Endothelial cell of umbilical vein (primary cell): ENCODE measurements at regions not wholly inside any gene's neighbourhood (a gene's known extent, or its start where the extent isn't known, plus 50 kb on each side); places are given as distances from the start of the nearest gene placed in this dataset.

ENCODE experiments used
- BruUV-seq: library from RNA; stranded (reverse); fragments of 400-500 nt; replicated peaks from 2 replicates; lab custom pipeline; 2021; lab: Mats Ljungman, UMichigan
- CTCF ChIA-PET: fragments of 300-600, 350-600 bp; sonication (Branson Sonifier 250); formaldehyde crosslinking; loops from one replicate; lab custom pipeline; 2021; ENCODE audit warnings: antibody characterized with exemption, inconsistent platforms; lab: Charles Lee
- POLR2A ChIA-PET: fragments of 300-600, 350-600 bp; sonication (Branson Sonifier 250); formaldehyde crosslinking; loops from one replicate; lab custom pipeline; 2021; ENCODE audit warnings: antibody characterized with exemption, inconsistent platforms; lab: Charles Lee
- DNase-seq: peaks from one replicate; pipeline ENCODE4 v3.0.0-alpha.2; 2011; ENCODE audit warnings: low read depth, low spot score
- FAIRE-seq: peaks from 2 replicates; lab custom pipeline; 2011; peaks lifted over from hg19 to GRCh38; lab: Jason Lieb, UNC
- H2AFZ ChIP-seq: 2 replicates; pipeline ENCODE4 v1.6.0; 2012; ENCODE audit warnings: low read depth, low read length, control low read depth, inconsistent platforms
- H3K27ac ChIP-seq: 2 replicates; pipeline ENCODE4 v1.5.1; 2011; ENCODE audit warnings: low read depth, mild to moderate bottlenecking, control low read depth, low read length, moderate library complexity; ENCODE audit not compliant: insufficient read depth
- H3K27me3 ChIP-seq, 2 experiments: 2 replicates each; pipeline versions ENCODE4 v1.6.0 to v1.6.1; 2011; ENCODE audit warnings: low read length in 2 of 2, mixed read lengths in 1 of 2; ENCODE audit not compliant: control insufficient read depth in 2 of 2, insufficient read depth in 2 of 2
- H3K36me3 ChIP-seq, 2 experiments: 2 replicates in 1 of 2; 3 replicates in 1 of 2; pipeline ENCODE4 v1.5.1; 2011; ENCODE audit warnings: low read length in 2 of 2, mild to moderate bottlenecking in 1 of 2, moderate library complexity in 1 of 2; ENCODE audit not compliant: control insufficient read depth in 2 of 2, insufficient read depth in 2 of 2; ENCODE audit errors: extremely low read depth in 1 of 2
- H3K4me1 ChIP-seq: 3 replicates; pipeline ENCODE4 v1.5.1; 2011; ENCODE audit warnings: mild to moderate bottlenecking, low read length; ENCODE audit not compliant: control insufficient read depth, insufficient read depth; ENCODE audit errors: extremely low read depth
- H3K4me2 ChIP-seq: 2 replicates; pipeline ENCODE4 v1.6.1; 2011; ENCODE audit warnings: low read length, control low read depth, mixed read lengths; ENCODE audit not compliant: insufficient read depth
- H3K4me3 ChIP-seq, 3 experiments: fragments of 200-600 bp in 1 of 3; sonication (generic), shearing (Covaris generic) in 1 of 3; replicated peaks in 1 of 3; 2 replicates each; pipeline ENCODE4 v1.5.1; 2011 to 2016; ENCODE audit warnings: control low read depth in 3 of 3, low read length in 3 of 3, mild to moderate bottlenecking in 2 of 3, inconsistent platforms in 1 of 3, low read depth in 1 of 3, moderate library complexity in 1 of 3; ENCODE audit not compliant: insufficient read depth in 1 of 3
- H3K79me2 ChIP-seq: 2 replicates; pipeline ENCODE4 v1.6.0; 2012; ENCODE audit warnings: low read length, inconsistent platforms; ENCODE audit not compliant: control insufficient read depth, insufficient read depth
- H3K9ac ChIP-seq: replicated peaks from 2 replicates; pipeline ENCODE3; 2011; ENCODE audit warnings: low read length, control low read depth; ENCODE audit not compliant: insufficient read depth; ENCODE audit errors: extremely low read depth
- H3K9me1 ChIP-seq: replicated peaks from 3 replicates; pipeline ENCODE4 v1.6.0; 2011; ENCODE audit warnings: mild to moderate bottlenecking, low read length; ENCODE audit not compliant: control insufficient read depth, insufficient read depth; ENCODE audit errors: extremely low read depth
- H3K9me3 ChIP-seq: replicated peaks from 2 replicates; pipeline ENCODE4 v1.5.1; 2012; ENCODE audit warnings: low read length, inconsistent platforms; ENCODE audit not compliant: control insufficient read depth, insufficient read depth
- H4K20me1 ChIP-seq: replicated peaks from 2 replicates; pipeline ENCODE3; 2011; ENCODE audit warnings: mild to moderate bottlenecking, low read length; ENCODE audit not compliant: control insufficient read depth, insufficient read depth; ENCODE audit errors: extremely low read depth
- CTCF ChIP-seq, 2 donors: IDR thresholded peaks; 1 replicate in 1 of 2; 2 replicates in 1 of 2; pipeline ENCODE4 v1.5.1; 2011; ENCODE audit warnings: low read length in 2 of 2, mild to moderate bottlenecking in 2 of 2, moderate library complexity in 2 of 2, control low read depth in 1 of 2, inconsistent platforms in 1 of 2, low read depth in 1 of 2; ENCODE audit not compliant: insufficient read depth in 1 of 2; ENCODE audit errors: extremely low read depth in 1 of 2
- EZH2 ChIP-seq: IDR thresholded peaks from 2 replicates; pipeline ENCODE4 v1.6.1; 2012; ENCODE audit warnings: borderline replicate concordance, low read depth, mild to moderate bottlenecking, moderate library complexity, low read length, inconsistent platforms; ENCODE audit not compliant: severe bottlenecking
- FOS ChIP-seq: IDR thresholded peaks from 2 replicates; pipeline ENCODE4 v1.6.1; 2011; ENCODE audit warnings: mild to moderate bottlenecking, low read length, moderate library complexity, borderline replicate concordance; ENCODE audit not compliant: insufficient read depth
- GATA2 ChIP-seq: IDR thresholded peaks from 2 replicates; pipeline ENCODE4 v1.7.0; 2011; ENCODE audit warnings: low read depth, mild to moderate bottlenecking, moderate library complexity, mixed read lengths, low read length; ENCODE audit not compliant: insufficient read length, insufficient read depth
- JUN ChIP-seq: IDR thresholded peaks from 2 replicates; pipeline ENCODE4 v1.6.1; 2011; ENCODE audit warnings: borderline replicate concordance, low read depth; ENCODE audit not compliant: insufficient read length, insufficient read depth
- MAX ChIP-seq: IDR thresholded peaks from 2 replicates; pipeline ENCODE4 v1.6.1; 2011; ENCODE audit not compliant: insufficient read depth, insufficient read length
- MYC ChIP-seq: IDR thresholded peaks from one replicate; pipeline ENCODE4 v1.6.1; 2011; ENCODE audit warnings: mild to moderate bottlenecking, low read depth, low read length
- POLR2A ChIP-seq: IDR thresholded peaks from 2 replicates; pipeline ENCODE4 v1.6.1; 2012; ENCODE audit warnings: low read depth, mild to moderate bottlenecking, control low read depth, low read length
- POLR2AphosphoS5 ChIP-seq: IDR thresholded peaks from 2 replicates; pipeline ENCODE4 v1.6.1; 2012; ENCODE audit warnings: low read depth, mild to moderate bottlenecking, control low read depth, low read length, moderate library complexity; ENCODE audit not compliant: insufficient read depth
- dilution Hi-C: fragments of 300-500 bp; cut with MboI; formaldehyde crosslinking; loops from one replicate; pipeline ENCODE4 v1.15.0; 2019; ENCODE audit warnings: low sequenced_read_pairs; ENCODE audit not compliant: extremely low pct_ligation_motif_present
- intact Hi-C: fragments of 100-400 bp; cut with micrococcal nuclease; formaldehyde crosslinking; loops from one replicate; pipeline ENCODE4 v1.10.0; 2022

- dilution Hi-C loops: no loop called here
- no peak overlapping the region for H2AFZ ChIP-seq
- H3K79me2 ChIP-seq: no peaks in the 10 kb centered on the region
- TF ChIP-seq FOS: no peak
- TF ChIP-seq POLR2A: no peak
- TF ChIP-seq MYC: no peak
- TF ChIP-seq MAX: no peak
- TF ChIP-seq EZH2: no peak
- no peak for TF ChIP-seq CTCF (IDR thresholded peaks at IDR 0.05; ENCODE audit: extremely low read depth in 1 of 2, insufficient read depth in 1 of 2, low read depth in 1 of 2, low read length in 2 of 2)
- no peak for TF ChIP-seq JUN
- TF ChIP-seq POLR2AphosphoS5: no peak
- TF ChIP-seq GATA2: no peak
- no peak for DNase-seq
- no peak for FAIRE-seq
- H3K27me3 ChIP-seq: no peaks in the 10 kb centered on the region
- no peaks in the 10 kb centered on the region for H3K36me3 ChIP-seq
- no peak overlapping the region for H3K4me2 ChIP-seq
- intact Hi-C loops: no loop called here
- H3K9me3 ChIP-seq: peaks cover 3% of the 10 kb centered on the region
- H3K4me1 ChIP-seq: no peaks in the 10 kb centered on the region
- H3K27ac ChIP-seq: no peak overlapping the region
- no peak overlapping the region for H3K4me3 ChIP-seq
- no peak overlapping the region for H3K9ac ChIP-seq
- no TSS peak for BruUV-seq
- ChIA-PET CTCF (no interaction called here), POLR2A (no interaction called here)
- H3K9me1 ChIP-seq: no peaks in the 10 kb centered on the region
- no peaks in the 10 kb centered on the region for H4K20me1 ChIP-seq
Measured at GRCh38 chr11:116044941-116045340, 540.7 kb upstream of the CADM1 start.
